Loucy (cell line): ENCODE measurements at regions not wholly inside any gene's neighbourhood (a gene's known extent, or its start where the extent isn't known, plus 50 kb on each side); places are given as distances from the start of the nearest gene placed in this dataset.

ENCODE experiments used
- CTCF ChIP-seq: fragments of 200-600 bp; sonication (generic); conservative IDR thresholded peaks from 2 replicates; pipeline ENCODE4 v1.5.1; 2014; ENCODE audit warnings: mild to moderate bottlenecking, antibody characterized with exemption, low read length
- EZH2phosphoT487 ChIP-seq: fragments of 200-600 bp; IDR thresholded peaks from 2 replicates; pipeline ENCODE4 v1.6.1; 2018; ENCODE audit warnings: antibody characterized with exemption, mild to moderate bottlenecking, moderate library complexity, borderline replicate concordance

GRCh38 chr6:14450133-14450504 is 332.5 kb downstream of the CD83 start:
- no peak for TF ChIP-seq CTCF
- TF ChIP-seq EZH2phosphoT487 = no peak
